B cell (primary cell): ENCODE measurements at regions not wholly inside any gene's neighbourhood (a gene's known extent, or its start where the extent isn't known, plus 50 kb on each side); places are given as distances from the start of the nearest gene placed in this dataset.

Source experiments
- ATAC-seq: fragments of 200-7000 bp; cut with Tn5 transposase; one replicate; pipeline ENCODE4 v1.10.0; 2021; ENCODE audit warnings: low read depth, mild to moderate bottlenecking, moderate number of reproducible peaks, moderate library complexity
- CTCF ChIA-PET: fragments of 350-600 bp; sonication (Branson Sonifier 250); formaldehyde crosslinking; loops from one replicate; lab custom pipeline; 2021; ENCODE audit warnings: antibody characterized with exemption, inconsistent platforms; lab: Charles Lee
- POLR2A ChIA-PET: fragments of 350-600 bp; sonication (Branson Sonifier 250); formaldehyde crosslinking; loops from one replicate; lab custom pipeline; 2021; ENCODE audit warnings: antibody characterized with exemption; lab: Charles Lee
- DNase-seq: peaks from one replicate; pipeline ENCODE4 v3.0.0; 2013
- H2AFZ ChIP-seq: 2 replicates; pipeline ENCODE4 v1.6.1; 2012; ENCODE audit warnings: mild to moderate bottlenecking, low read depth, low read length; ENCODE audit not compliant: insufficient read depth, poor library complexity, severe bottlenecking
- H3K27ac ChIP-seq, 2 donors: 1 replicate in 1 of 2; 2 replicates in 1 of 2; pipeline ENCODE4 v1.5.1; 2012 to 2013; ENCODE audit warnings: low read length in 2 of 2, mild to moderate bottlenecking in 2 of 2, moderate library complexity in 1 of 2
- H3K27me3 ChIP-seq, 4 experiments: fragments of 200-600 bp in 1 of 4; sonication (generic) in 1 of 4; replicated peaks in 1 of 4; 1 replicate in 2 of 4; 2 replicates in 2 of 4; pipeline versions ENCODE4 v1.6.1 to v1.7.0; 2013 to 2016; ENCODE audit warnings: low read length in 3 of 4, mild to moderate bottlenecking in 2 of 4, mixed read lengths in 1 of 4, moderate library complexity in 1 of 4; ENCODE audit not compliant: insufficient read depth in 4 of 4, control insufficient read depth in 3 of 4; ENCODE audit errors: control extremely low read depth in 1 of 4
- H3K36me3 ChIP-seq, 2 experiments: replicated peaks in 1 of 2; 1 replicate in 1 of 2; 2 replicates in 1 of 2; pipeline versions ENCODE4 v1.6.1 to v1.7.1; 2013; ENCODE audit warnings: low read length in 1 of 2; ENCODE audit not compliant: insufficient read depth in 2 of 2, control insufficient read depth in 1 of 2; ENCODE audit errors: control extremely low read depth in 1 of 2, extremely low read depth in 1 of 2
- H3K4me1 ChIP-seq, 2 donors: fragments of 200-600 bp in 1 of 2; sonication (generic) in 1 of 2; 1 replicate in 1 of 2; 2 replicates in 1 of 2; pipeline versions ENCODE4 v1.5.1 to v1.6.1; 2013 to 2017; ENCODE audit warnings: low read length in 2 of 2; ENCODE audit not compliant: control insufficient read depth in 2 of 2, insufficient read depth in 2 of 2
- H3K4me2 ChIP-seq: replicated peaks from 2 replicates; pipeline ENCODE3; 2012; ENCODE audit warnings: mild to moderate bottlenecking, low read depth, low read length; ENCODE audit not compliant: poor library complexity, severe bottlenecking
- H3K4me3 ChIP-seq, 5 experiments: fragments of 200-600 bp in 1 of 5; sonication (generic) in 1 of 5; 1 replicate in 3 of 5; 2 replicates in 2 of 5; pipeline versions ENCODE4 v1.5.1 to v1.7.0; 2011 to 2016; ENCODE audit warnings: low read length in 4 of 5, mild to moderate bottlenecking in 4 of 5, low read depth in 2 of 5, control low read depth in 1 of 5, moderate library complexity in 1 of 5; ENCODE audit not compliant: insufficient read depth in 1 of 5; ENCODE audit errors: control extremely low read depth in 1 of 5, extremely low read depth in 1 of 5
- H3K79me2 ChIP-seq: fragments of 200-600 bp; sonication (generic); one replicate; pipeline ENCODE4 v1.6.0; 2016; ENCODE audit warnings: low read length; ENCODE audit not compliant: control insufficient read depth, insufficient read depth
- H3K9ac ChIP-seq: fragments of 200-600 bp; sonication (generic); 2 replicates; pipeline ENCODE4 v1.6.1; 2017; ENCODE audit warnings: mild to moderate bottlenecking, low read length, moderate library complexity
- H3K9me3 ChIP-seq, 3 donors: one replicate each; pipeline versions ENCODE4 v1.6.1 to v1.7.1; 2013; ENCODE audit warnings: low read length in 2 of 3; ENCODE audit not compliant: control insufficient read depth in 2 of 3, insufficient read depth in 1 of 3; ENCODE audit errors: control extremely low read depth in 1 of 3
- H4K20me1 ChIP-seq: 2 replicates; pipeline ENCODE4 v1.6.0; 2012; ENCODE audit warnings: mild to moderate bottlenecking, low read length; ENCODE audit not compliant: insufficient read depth, control insufficient read depth, poor library complexity, severe bottlenecking
- H3K27ac Mint-ChIP-seq: one replicate; pipeline ENCODE4 v1.8.0; 2021; ENCODE audit warnings: mixed read lengths
- H3K27me3 Mint-ChIP-seq: one replicate; pipeline ENCODE4 v1.8.0; 2021; ENCODE audit warnings: mixed read lengths
- H3K4me1 Mint-ChIP-seq: one replicate; pipeline ENCODE4 v1.8.0; 2021; ENCODE audit warnings: mixed read lengths
- H3K4me3 Mint-ChIP-seq: one replicate; pipeline ENCODE4 v1.8.0; 2021; ENCODE audit warnings: mixed read lengths
- H3K9me3 Mint-ChIP-seq: one replicate; pipeline ENCODE4 v1.8.0; 2022; ENCODE audit warnings: mixed read lengths; ENCODE audit not compliant: insufficient read depth
- CTCF ChIP-seq: fragments of 200-600 bp; IDR thresholded peaks from one replicate; pipeline ENCODE4 v1.8.0; 2022; ENCODE audit warnings: antibody characterized with exemption, mild to moderate bottlenecking
- EZH2 ChIP-seq: IDR thresholded peaks from 2 replicates; pipeline ENCODE4 v1.6.1; 2012; ENCODE audit warnings: borderline replicate concordance, low read depth, mild to moderate bottlenecking, moderate library complexity, low read length; ENCODE audit not compliant: insufficient read depth, poor library complexity, severe bottlenecking
- WGBS: methylation state at CpG from one replicate; pipeline ENCODE4 v1.1.5; 2013; ENCODE audit warnings: missing lambda C conversion rate; ENCODE audit not compliant: insufficient coverage; 5-methylcytosine and 5-hydroxymethylcytosine counted together
- intact Hi-C: fragments of 100-400 bp; cut with micrococcal nuclease; formaldehyde crosslinking; loops from one replicate; pipeline ENCODE4 v1.10.0; 2022

GRCh38 chr1:10852486-10852885 lies 56.0 kb upstream of the CASZ1 start:
- Histone ChIP-seq H3K27ac (no peak overlapping the region), H2AFZ (no peak overlapping the region), H3K4me2 (no peak overlapping the region), H3K4me1 (no peaks in the 10 kb centered on the region), H3K27me3 (no peaks in the 10 kb centered on the region), H3K4me3 (no peak overlapping the region), H3K36me3 (no peaks in the 10 kb centered on the region), H3K9ac (no peak overlapping the region), H3K9me3 (no peaks in the 10 kb centered on the region), H4K20me1 (no peaks in the 10 kb centered on the region), H3K79me2 (no peaks in the 10 kb centered on the region)
- DNase-seq (no peak), ATAC-seq (no peak)
- H3K27me3 Mint-ChIP-seq = peaks cover 23% of the 10 kb centered on the region
- H3K4me3 Mint-ChIP-seq = no peak overlapping the region
- no peak overlapping the region for H3K27ac Mint-ChIP-seq
- H3K9me3 Mint-ChIP-seq = no peaks in the 10 kb centered on the region
- ChIA-PET CTCF (no interaction called here), POLR2A (no interaction called here)
- WGBS = 84% methylated on average over 5 of the region's 6 CpGs
- intact Hi-C loops = no loop called here
- TF ChIP-seq EZH2 = no peak
- TF ChIP-seq CTCF = no peak
- H3K4me1 Mint-ChIP-seq = no peaks in the 10 kb centered on the region

- no peak for ATAC-seq
- Histone ChIP-seq H3K9me3 (no peaks in the 10 kb centered on the region), H4K20me1 (no peaks in the 10 kb centered on the region), H3K27ac (no peak overlapping the region), H3K36me3 (no peaks in the 10 kb centered on the region), H3K4me2 (no peak overlapping the region), H3K9ac (no peak overlapping the region), H3K27me3 (no peaks in the 10 kb centered on the region), H3K79me2 (no peaks in the 10 kb centered on the region), H3K4me3 (no peak overlapping the region), H2AFZ (no peak overlapping the region), H3K4me1 (no peaks in the 10 kb centered on the region)
- H3K27ac Mint-ChIP-seq = no peak overlapping the region
- no peak overlapping the region for H3K4me3 Mint-ChIP-seq
- TF ChIP-seq EZH2 (no peak), CTCF (no peak)
- 88% methylated on average over 6 of the region's 6 CpGs for WGBS
- POLR2A ChIA-PET = no interaction called here
- H3K9me3 Mint-ChIP-seq = no peaks in the 10 kb centered on the region
- intact Hi-C loops = no loop called here
- H3K4me1 Mint-ChIP-seq = no peaks in the 10 kb centered on the region
- peaks cover 20% of the 10 kb centered on the region for H3K27me3 Mint-ChIP-seq
- no peak for DNase-seq
- CTCF ChIA-PET = no interaction called here
These were observed 56.6 kb upstream of the CASZ1 start for GRCh38 chr1:10852998-10853520.
